Thoracic aorta (tissue), 2 donors: ENCODE measurements at regions not wholly inside any gene's neighbourhood (a gene's known extent, or its start where the extent isn't known, plus 50 kb on each side); places are given as distances from the start of the nearest gene placed in this dataset.
"Not testable (repeated sequence)": the region's sequence is repeated elsewhere in the genome, so short reads cannot be mapped to it uniquely, and the experiment has no call there.

Experiments
- ATAC-seq: fragments of 150-250 bp; one replicate; pipeline ENCODE4 v1.8.0; 2017; ENCODE audit warnings: low read depth; ENCODE audit not compliant: insufficient number of reproducible peaks, low FRiP score
- DNase-seq: peaks from one replicate; pipeline ENCODE4 v3.0.0-alpha.2; 2020; ENCODE audit warnings: low spot score
- H3K27ac ChIP-seq, 2 donors: fragments of 200-600 bp; sonication (generic); 1 replicate in 1 of 2; 2 replicates in 1 of 2; pipeline ENCODE4 v1.5.1; 2016; ENCODE audit warnings: mild to moderate bottlenecking in 2 of 2, moderate library complexity in 2 of 2
- H3K27me3 ChIP-seq: fragments of 200-600 bp; sonication (generic); replicated peaks from 2 replicates; pipeline ENCODE4 v1.6.0; 2016; ENCODE audit warnings: mild to moderate bottlenecking; ENCODE audit not compliant: insufficient read depth
- H3K36me3 ChIP-seq: fragments of 200-600 bp; sonication (generic); one replicate; pipeline ENCODE4 v1.5.1; 2016
- H3K4me1 ChIP-seq, 2 donors: fragments of 200-600 bp; sonication (generic); 1 replicate in 1 of 2; 2 replicates in 1 of 2; pipeline versions ENCODE4 v1.5.1 to v1.6.0; 2016; ENCODE audit warnings: low read depth in 2 of 2, mild to moderate bottlenecking in 1 of 2; ENCODE audit not compliant: control insufficient read depth in 1 of 2
- H3K4me3 ChIP-seq: fragments of 200-600 bp; sonication (generic); 2 replicates; pipeline ENCODE4 v1.5.1; 2016; ENCODE audit warnings: mild to moderate bottlenecking
- H3K9me3 ChIP-seq: fragments of 200-600 bp; sonication (generic); 2 replicates; pipeline ENCODE4 v1.5.1; 2016
- CTCF ChIP-seq: fragments of 200-600 bp; sonication (generic); IDR thresholded peaks from one replicate; pipeline ENCODE4 v1.5.1; 2019; ENCODE audit warnings: antibody characterized with exemption

GRCh38 chr9:94026816-94027215 is 57.4 kb upstream of the PTPDC1 start:
- ATAC-seq, result no peak

GRCh38 chr9:94022476-94022875 is 61.8 kb upstream of the PTPDC1 start:
- H3K27ac ChIP-seq, H3K36me3 ChIP-seq, H3K27me3 ChIP-seq, DNase-seq, ATAC-seq, H3K4me3 ChIP-seq, H3K9me3 ChIP-seq: not testable (repeated sequence)
- H3K4me1 ChIP-seq, result peaks cover 0 to 24% of the 10 kb centered on the region in 2 donors

More at GRCh38 chr9:94026816-94027215, 57.4 kb upstream of the PTPDC1 start:
- no peak for TF ChIP-seq CTCF
- peaks cover 0 to 4% of the 10 kb centered on the region in 2 donors for H3K4me1 ChIP-seq
- no peak for DNase-seq
- H3K36me3 ChIP-seq, result no peaks in the 10 kb centered on the region
- H3K27ac ChIP-seq, result no peak overlapping the region
- H3K9me3 ChIP-seq, result no peaks in the 10 kb centered on the region
- H3K27me3 ChIP-seq, result no peaks in the 10 kb centered on the region
- H3K4me3 ChIP-seq, result no peak overlapping the region

GRCh38 chr9:94020836-94021235 is 63.4 kb upstream of the PTPDC1 start:
- H3K27me3 ChIP-seq, ATAC-seq, H3K4me3 ChIP-seq, H3K9me3 ChIP-seq, H3K27ac ChIP-seq, H3K36me3 ChIP-seq, DNase-seq: not testable (repeated sequence)
- H3K4me1 ChIP-seq, result peaks cover 0 to 25% of the 10 kb centered on the region in 2 donors

- H3K4me3 ChIP-seq, result no peak overlapping the region
- no peak for TF ChIP-seq CTCF
- H3K27ac ChIP-seq, result no peak overlapping the region
- ATAC-seq, result no peak
- no peak for DNase-seq
- H3K27me3 ChIP-seq, result no peaks in the 10 kb centered on the region
- H3K9me3 ChIP-seq, result no peaks in the 10 kb centered on the region
- H3K4me1 ChIP-seq, result peaks cover 0 to 25% of the 10 kb centered on the region in 2 donors
- H3K36me3 ChIP-seq, result no peaks in the 10 kb centered on the region
These were observed 63.5 kb upstream of the BARX1 start for GRCh38 chr9:94018628-94019027.

- H3K27ac ChIP-seq, result no peak overlapping the region
- no peak overlapping the region for H3K4me3 ChIP-seq
- DNase-seq (no peak), ATAC-seq (no peak)
- H3K4me1 ChIP-seq, result peaks cover 0 to 25% of the 10 kb centered on the region in 2 donors
- no peaks in the 10 kb centered on the region for H3K36me3 ChIP-seq
- H3K27me3 ChIP-seq, result no peaks in the 10 kb centered on the region
- no peak for TF ChIP-seq CTCF
- no peaks in the 10 kb centered on the region for H3K9me3 ChIP-seq
These were observed 62.9 kb upstream of the BARX1 start for GRCh38 chr9:94017939-94018531.

GRCh38 chr9:94016744-94017143 is 61.6 kb upstream of the BARX1 start:
- H3K36me3 ChIP-seq, result no peaks in the 10 kb centered on the region
- H3K27ac ChIP-seq, result no peak overlapping the region
- no peak for DNase-seq
- peaks cover 0 to 25% of the 10 kb centered on the region in 2 donors for H3K4me1 ChIP-seq
- TF ChIP-seq CTCF, result no peak
- no peak overlapping the region for H3K4me3 ChIP-seq
- no peaks in the 10 kb centered on the region for H3K9me3 ChIP-seq
- no peak for ATAC-seq
- no peaks in the 10 kb centered on the region for H3K27me3 ChIP-seq
